IPS DF 6.9 (cell line): ENCODE measurements at regions not wholly inside any gene's neighbourhood (a gene's known extent, or its start where the extent isn't known, plus 50 kb on each side); places are given as distances from the start of the nearest gene placed in this dataset.

Source experiments
- DNase-seq: peaks from one replicate; pipeline ENCODE4 v3.0.0-alpha.2; 2013; ENCODE audit warnings: low read depth, low spot score
- H3K27ac ChIP-seq: one replicate; pipeline ENCODE4 v1.5.1; 2013; ENCODE audit warnings: low read length, control low read depth
- H3K27me3 ChIP-seq: 2 replicates; pipeline ENCODE4 v1.6.1; 2013; ENCODE audit warnings: mild to moderate bottlenecking, low read length; ENCODE audit not compliant: control insufficient read depth, insufficient read depth
- H3K36me3 ChIP-seq: 2 replicates; pipeline ENCODE4 v1.6.1; 2013; ENCODE audit warnings: low read length; ENCODE audit not compliant: control insufficient read depth, insufficient read depth
- H3K4me1 ChIP-seq: 2 replicates; pipeline ENCODE4 v1.6.1; 2013; ENCODE audit warnings: low read length; ENCODE audit not compliant: control insufficient read depth, insufficient read depth
- H3K4me3 ChIP-seq: 2 replicates; pipeline ENCODE4 v1.5.1; 2013; ENCODE audit warnings: mild to moderate bottlenecking, low read length
- H3K9me3 ChIP-seq: 2 replicates; pipeline ENCODE4 v1.6.1; 2013; ENCODE audit warnings: low read length, inconsistent platforms; ENCODE audit not compliant: control insufficient read depth, insufficient read depth
- WGBS: extraction: QIAGEN DNeasy Blood & Tissue Kit; methylation state at CpG from one replicate; pipeline ENCODE4 v1.1.7; 2013; ENCODE audit warnings: mixed read lengths, missing lambda C conversion rate; ENCODE audit not compliant: insufficient read length, insufficient coverage; 5-methylcytosine and 5-hydroxymethylcytosine counted together

DNA sequence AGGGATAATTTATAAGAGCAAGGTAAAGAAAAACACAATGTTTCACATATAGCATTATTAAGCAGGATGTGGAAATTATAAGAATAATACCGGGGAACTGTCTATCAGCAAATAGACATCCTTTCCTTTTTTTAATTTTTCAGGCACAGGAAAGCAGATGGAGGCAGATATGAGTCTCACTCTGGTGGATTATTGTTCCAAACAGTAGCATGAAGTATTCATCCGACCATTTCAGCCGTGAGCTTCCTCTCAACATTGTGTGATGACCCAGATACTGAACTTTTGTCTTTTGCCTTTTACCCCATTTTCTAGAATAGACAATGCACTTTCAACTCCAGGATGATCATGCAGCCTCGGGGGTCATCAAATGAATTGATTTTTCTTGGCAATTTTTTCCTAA is 599.8 kb downstream of the ADGRL2 start:
- WGBS: no CpG with 5 or more reads among the region's 4 CpGs
- H3K4me1 ChIP-seq: no peaks in the 10 kb centered on the region
- H3K4me3 ChIP-seq: no peak overlapping the region
- no peaks in the 10 kb centered on the region for H3K9me3 ChIP-seq
- H3K27ac ChIP-seq: no peak overlapping the region
- no peak for DNase-seq
- no peaks in the 10 kb centered on the region for H3K27me3 ChIP-seq
- H3K36me3 ChIP-seq: no peaks in the 10 kb centered on the region

DNA sequence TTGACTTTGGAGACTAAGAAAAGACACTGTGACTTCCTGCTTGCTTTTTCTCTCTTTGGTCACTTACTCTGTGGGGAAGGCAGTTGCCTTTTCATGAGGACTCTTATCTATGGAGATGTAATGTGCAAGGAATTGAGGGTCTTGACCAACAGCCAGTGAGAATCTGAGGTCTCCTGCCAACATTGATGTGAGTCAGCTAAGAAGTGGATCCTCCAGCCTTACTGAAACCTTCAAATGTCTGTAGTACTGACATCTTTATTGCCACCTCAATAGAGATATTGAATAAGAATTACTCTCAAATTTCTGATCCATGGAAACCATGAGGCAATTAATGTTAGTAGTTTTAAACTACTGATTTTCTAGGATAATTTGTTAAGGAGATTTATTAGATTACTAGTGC is 598.4 kb downstream of the ADGRL2 start:
- DNase-seq: no peak
- no peak overlapping the region for H3K27ac ChIP-seq
- H3K36me3 ChIP-seq: no peaks in the 10 kb centered on the region
- H3K4me3 ChIP-seq: no peak overlapping the region
- H3K9me3 ChIP-seq: no peaks in the 10 kb centered on the region
- no peaks in the 10 kb centered on the region for H3K4me1 ChIP-seq
- no peaks in the 10 kb centered on the region for H3K27me3 ChIP-seq

DNA sequence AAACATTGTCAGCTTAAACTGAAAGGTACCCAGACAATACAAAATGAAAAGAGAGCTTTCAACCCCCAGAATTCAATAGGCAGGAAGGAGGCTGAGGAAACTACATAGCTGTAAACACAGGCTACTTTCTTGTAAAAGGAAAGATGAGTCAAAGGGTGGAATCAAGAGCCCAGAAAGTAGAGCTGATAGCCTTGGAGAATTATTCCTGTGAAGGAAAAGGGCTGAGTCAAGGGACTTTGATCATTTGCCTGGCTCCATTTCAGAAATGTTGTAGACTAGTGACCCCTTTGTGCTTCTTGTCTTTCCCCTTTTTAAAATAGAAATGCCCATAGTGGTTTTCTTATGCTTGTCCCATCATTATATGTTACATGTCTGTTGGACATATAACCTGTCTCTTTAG is 597.6 kb downstream of the ADGRL2 start:
- Histone ChIP-seq H3K4me3 (no peak overlapping the region), H3K36me3 (no peaks in the 10 kb centered on the region), H3K27ac (no peak overlapping the region), H3K27me3 (no peaks in the 10 kb centered on the region), H3K4me1 (no peaks in the 10 kb centered on the region), H3K9me3 (no peaks in the 10 kb centered on the region)
- DNase-seq: no peak

DNA sequence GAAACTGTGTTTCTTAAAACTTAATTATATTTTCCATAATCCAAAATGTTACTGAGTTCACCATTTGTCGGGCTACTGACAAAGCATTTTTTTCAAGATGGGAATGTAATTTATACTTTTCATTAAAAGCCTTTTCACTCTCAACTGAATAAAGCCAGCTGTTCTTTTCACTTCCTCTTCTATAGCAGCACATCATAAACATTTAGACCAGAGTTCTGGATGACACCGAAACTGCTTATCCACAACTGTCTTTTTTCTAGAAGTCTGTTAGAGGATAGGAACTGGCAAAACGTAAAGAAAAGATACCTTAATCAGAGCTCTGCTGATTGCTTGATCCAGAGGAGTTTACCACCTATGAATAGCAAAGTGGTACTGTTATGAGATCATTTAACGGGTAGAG is 594.7 kb downstream of the ADGRL2 start:
- Histone ChIP-seq H3K27me3 (no peaks in the 10 kb centered on the region), H3K4me1 (no peaks in the 10 kb centered on the region), H3K36me3 (no peaks in the 10 kb centered on the region), H3K4me3 (no peak overlapping the region), H3K27ac (no peak overlapping the region), H3K9me3 (no peaks in the 10 kb centered on the region)
- no CpG with 5 or more reads among the region's 4 CpGs for WGBS
- DNase-seq: no peak

DNA sequence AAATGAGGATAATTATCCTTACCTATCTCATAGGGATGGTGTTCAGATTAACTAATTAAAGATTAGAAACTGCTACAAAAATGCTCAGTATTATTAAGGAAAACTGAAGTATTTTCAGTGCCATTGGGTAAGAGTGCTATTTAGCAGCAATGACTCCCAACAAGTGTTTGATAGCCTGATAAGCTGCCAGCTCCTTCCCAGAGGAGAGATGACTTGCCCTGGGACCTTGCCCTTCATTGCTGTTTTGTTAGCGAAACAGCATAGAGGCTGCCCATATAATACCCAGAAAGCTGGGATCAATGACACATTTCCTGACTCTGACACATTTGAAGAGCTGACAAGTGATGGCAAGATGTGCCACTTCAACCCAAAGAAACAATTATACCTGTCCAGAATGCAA is 592.2 kb downstream of the ADGRL2 start:
- WGBS: no CpG with 5 or more reads among the region's 1 CpG
- no peak for DNase-seq
- H3K9me3 ChIP-seq: no peaks in the 10 kb centered on the region
- H3K4me1 ChIP-seq: no peaks in the 10 kb centered on the region
- H3K36me3 ChIP-seq: no peaks in the 10 kb centered on the region
- no peak overlapping the region for H3K27ac ChIP-seq
- no peak overlapping the region for H3K4me3 ChIP-seq
- no peaks in the 10 kb centered on the region for H3K27me3 ChIP-seq

DNA sequence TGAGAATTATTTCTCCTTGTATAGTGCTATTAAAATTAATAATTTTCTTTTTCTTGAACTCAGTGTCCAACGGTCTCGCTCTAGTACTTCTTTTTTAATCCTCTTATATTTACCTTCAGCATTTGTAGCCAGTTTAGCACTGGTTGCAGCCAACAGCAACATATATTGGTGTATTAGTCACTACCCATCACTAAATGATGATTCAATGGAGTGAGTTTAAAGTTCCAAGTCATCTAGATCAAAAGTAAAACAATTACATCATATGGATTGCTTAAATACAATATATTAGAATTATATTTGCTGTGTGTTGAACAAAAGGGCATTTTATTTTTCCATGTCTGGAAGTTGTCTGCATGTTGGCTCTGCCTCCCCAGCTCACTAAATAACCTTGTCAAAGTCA is 591.8 kb downstream of the ADGRL2 start:
- WGBS: no CpG with 5 or more reads among the region's 2 CpGs
- no peaks in the 10 kb centered on the region for H3K36me3 ChIP-seq
- H3K27me3 ChIP-seq: no peaks in the 10 kb centered on the region
- no peaks in the 10 kb centered on the region for H3K4me1 ChIP-seq
- no peaks in the 10 kb centered on the region for H3K9me3 ChIP-seq
- no peak overlapping the region for H3K27ac ChIP-seq
- H3K4me3 ChIP-seq: no peak overlapping the region
- DNase-seq: no peak

DNA sequence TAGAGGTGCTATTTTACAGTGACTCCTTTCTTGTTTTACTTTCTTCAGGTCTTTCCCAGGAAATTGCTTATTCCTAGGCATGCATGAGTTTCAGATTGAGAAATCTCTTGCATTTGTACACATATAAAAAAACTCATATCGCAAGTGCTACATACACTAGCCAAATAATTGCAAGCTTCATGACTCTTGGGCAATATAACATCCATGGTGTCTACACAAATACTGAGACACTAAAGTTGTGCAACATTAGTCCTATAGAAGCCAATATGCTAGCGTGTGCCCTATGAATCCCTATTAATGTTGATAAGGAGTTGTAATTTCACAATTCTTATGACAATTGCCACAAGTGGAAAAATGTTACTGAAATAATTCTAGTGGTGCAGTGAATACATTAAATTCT is 591.0 kb downstream of the ADGRL2 start:
- WGBS: no CpG with 5 or more reads among the region's 2 CpGs
- H3K9me3 ChIP-seq: no peaks in the 10 kb centered on the region
- H3K27ac ChIP-seq: no peak overlapping the region
- no peaks in the 10 kb centered on the region for H3K4me1 ChIP-seq
- H3K36me3 ChIP-seq: no peaks in the 10 kb centered on the region
- no peaks in the 10 kb centered on the region for H3K27me3 ChIP-seq
- no peak for DNase-seq
- H3K4me3 ChIP-seq: no peak overlapping the region

DNA sequence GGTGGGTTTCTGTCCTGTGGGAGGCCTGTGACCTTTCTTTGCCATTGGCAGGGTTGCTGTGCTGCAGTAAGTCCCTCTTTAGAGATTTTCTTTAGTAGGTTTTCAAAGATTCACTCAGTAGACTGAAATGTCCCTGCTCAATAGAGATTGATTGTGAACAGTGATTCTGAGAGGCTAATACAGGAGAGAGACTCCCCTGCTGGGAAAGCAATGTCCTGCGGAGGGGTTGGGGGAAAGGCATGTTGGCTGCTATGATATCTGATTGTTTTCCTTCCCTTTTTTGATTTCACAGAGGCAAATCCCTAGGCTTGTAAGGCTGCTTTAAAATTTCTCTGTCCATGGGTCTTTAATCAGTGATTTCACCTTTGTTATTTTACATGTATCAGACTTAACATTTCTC is 589.9 kb downstream of the ADGRL2 start:
- DNase-seq: no peak
- no peaks in the 10 kb centered on the region for H3K27me3 ChIP-seq
- H3K9me3 ChIP-seq: no peaks in the 10 kb centered on the region
- no peaks in the 10 kb centered on the region for H3K36me3 ChIP-seq
- no peaks in the 10 kb centered on the region for H3K4me1 ChIP-seq
- WGBS: no CpG with 5 or more reads among the region's 1 CpG
- no peak overlapping the region for H3K4me3 ChIP-seq
- H3K27ac ChIP-seq: no peak overlapping the region

DNA sequence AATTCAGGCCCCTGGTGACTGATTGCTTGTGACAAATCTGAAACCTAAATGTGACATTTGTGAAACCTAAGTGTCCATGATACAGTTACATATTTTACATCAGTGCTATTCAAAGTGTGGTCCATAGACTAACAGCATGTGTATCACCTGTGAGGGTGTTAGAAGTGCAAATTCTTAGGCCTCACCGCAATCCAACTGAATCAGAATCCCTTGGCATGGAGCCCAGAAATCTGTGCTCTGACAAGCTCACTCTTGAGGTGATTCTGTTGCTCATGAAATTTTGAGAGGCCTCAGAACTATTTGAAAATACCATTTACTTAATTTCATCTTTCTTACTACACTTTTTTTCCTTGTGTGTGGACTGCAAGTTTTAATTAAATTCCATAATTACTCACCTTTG is 587.9 kb downstream of the ADGRL2 start:
- no CpG with 5 or more reads among the region's 1 CpG for WGBS
- DNase-seq: no peak
- Histone ChIP-seq H3K4me1 (no peaks in the 10 kb centered on the region), H3K27ac (no peak overlapping the region), H3K27me3 (no peaks in the 10 kb centered on the region), H3K9me3 (no peaks in the 10 kb centered on the region), H3K36me3 (no peaks in the 10 kb centered on the region), H3K4me3 (no peak overlapping the region)

DNA sequence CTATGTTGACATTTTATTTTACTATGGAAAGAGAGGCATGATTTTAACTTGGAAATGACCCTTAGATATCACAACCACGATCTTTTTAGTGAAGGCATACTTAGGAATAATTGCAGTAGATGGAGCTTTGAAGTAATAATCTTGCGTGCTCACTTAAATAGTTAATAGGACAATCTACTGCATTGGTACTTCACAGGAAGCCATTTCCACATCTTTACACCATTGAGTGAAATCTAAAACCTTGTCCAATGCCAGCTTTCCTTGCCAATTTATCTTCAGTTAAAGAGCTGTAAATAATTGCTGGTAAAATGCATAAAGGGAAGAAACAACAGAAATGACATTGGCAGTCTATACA is 586.3 kb downstream of the ADGRL2 start:
- WGBS: no CpG with 5 or more reads among the region's 2 CpGs
- H3K36me3 ChIP-seq: no peaks in the 10 kb centered on the region
- H3K9me3 ChIP-seq: no peaks in the 10 kb centered on the region
- no peak overlapping the region for H3K4me3 ChIP-seq
- no peak overlapping the region for H3K27ac ChIP-seq
- H3K4me1 ChIP-seq: no peaks in the 10 kb centered on the region
- DNase-seq: no peak
- H3K27me3 ChIP-seq: no peaks in the 10 kb centered on the region

DNA sequence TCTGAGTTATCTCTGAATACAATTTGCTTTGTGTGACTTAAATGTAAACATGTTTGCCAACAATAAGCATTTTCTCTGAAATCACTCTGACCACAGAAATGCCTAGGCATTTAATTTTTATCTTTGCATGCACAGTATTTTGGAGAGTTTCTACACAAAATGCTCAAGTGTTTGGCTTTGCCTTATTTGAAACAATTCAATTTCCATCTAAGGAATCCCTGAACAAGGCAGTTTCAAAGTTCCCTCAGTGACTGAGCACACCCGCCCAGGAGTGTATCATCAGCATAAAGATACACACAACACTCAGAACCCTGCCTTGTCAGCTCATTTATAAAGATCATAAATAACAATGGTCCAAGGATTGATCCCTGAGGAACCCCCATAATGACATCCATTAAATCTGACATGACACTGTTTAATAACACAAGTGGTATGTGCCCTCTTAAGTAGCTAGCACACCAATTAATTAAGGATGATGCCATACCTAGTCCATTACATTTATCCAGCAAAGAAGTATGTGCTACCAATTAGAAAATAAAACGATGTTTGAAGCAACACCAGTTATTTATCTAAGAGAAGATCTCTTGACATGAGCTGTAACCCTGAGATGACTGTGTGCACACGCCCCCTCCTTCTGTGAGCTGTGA is 585.8 kb downstream of the ADGRL2 start:
- no peak overlapping the region for H3K4me3 ChIP-seq
- no peaks in the 10 kb centered on the region for H3K4me1 ChIP-seq
- WGBS: no CpG with 5 or more reads among the region's 3 CpGs
- H3K9me3 ChIP-seq: no peaks in the 10 kb centered on the region
- no peak overlapping the region for H3K27ac ChIP-seq
- no peak for DNase-seq
- no peaks in the 10 kb centered on the region for H3K36me3 ChIP-seq
- H3K27me3 ChIP-seq: no peaks in the 10 kb centered on the region
